ENCODE measurements at regions not wholly inside any gene's neighbourhood (a gene's known extent, or its start where the extent isn't known, plus 50 kb on each side); places are given as distances from the start of the nearest gene placed in this dataset.
"Not testable (repeated sequence)": the region's sequence is repeated elsewhere in the genome, so short reads cannot be mapped to it uniquely, and the experiment has no call there.

- no peak for DNase-seq
Measured at GRCh38 chr2:83003555-83003954, 1455.5 kb downstream of the SUCLG1 start.

DNA sequence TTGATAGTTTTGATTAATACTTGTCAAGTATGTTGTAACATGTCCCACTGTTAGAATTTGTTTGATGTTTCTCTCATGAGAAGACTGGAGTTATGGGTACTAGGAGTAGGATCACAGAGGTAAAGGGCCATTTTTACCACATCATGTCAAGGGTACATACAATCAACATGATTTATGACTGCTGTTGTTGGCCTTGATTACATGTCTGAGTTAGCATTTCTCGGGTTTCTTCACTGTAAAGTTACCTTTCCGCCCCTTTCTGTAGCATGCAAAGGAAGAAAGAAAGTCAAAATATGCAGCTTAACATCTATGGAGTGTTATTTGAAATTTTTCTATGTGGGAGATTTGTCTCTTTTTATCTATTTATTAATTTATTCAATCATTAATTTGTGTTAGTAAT, 1456.4 kb downstream of the SUCLG1 start:
- no peak for DNase-seq

DNA sequence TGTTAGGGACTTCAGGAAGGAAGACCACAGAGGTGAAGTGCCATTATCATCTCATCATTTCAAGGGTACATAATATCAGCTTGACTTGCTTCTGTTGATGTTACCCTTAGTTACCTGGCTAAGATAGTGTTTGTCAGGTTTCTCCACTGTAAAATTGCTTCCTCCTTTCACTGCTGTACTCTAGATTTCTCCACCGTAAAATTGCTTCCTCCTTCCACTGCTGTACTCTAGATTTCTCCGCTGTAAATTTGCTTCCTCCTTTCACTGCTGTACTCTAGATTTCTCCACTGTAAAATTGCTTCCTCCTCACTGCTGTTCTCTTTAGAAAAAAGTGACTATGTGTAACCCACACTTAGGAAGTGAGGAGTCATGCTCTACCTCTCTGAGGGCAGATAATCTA, 1460.3 kb downstream of the SUCLG1 start:
- DNase-seq, result no peak

DNA sequence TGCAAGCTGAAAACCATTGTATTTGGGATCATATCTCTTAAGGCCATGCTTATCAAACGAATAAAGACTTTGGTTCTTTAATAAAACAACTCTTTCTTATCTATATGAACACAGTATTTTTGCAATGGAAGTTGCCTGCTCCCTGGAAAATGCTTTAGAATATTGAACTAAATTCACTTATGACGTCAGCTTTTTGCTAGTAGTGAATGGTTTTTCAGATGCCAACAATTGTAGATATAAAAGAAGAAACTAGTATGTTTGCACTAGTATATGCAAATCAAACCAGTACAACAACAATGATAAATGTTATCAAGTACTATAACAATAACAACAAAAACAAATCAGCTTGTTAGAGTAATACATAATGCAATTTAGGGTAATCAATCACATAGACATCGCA, 1462.9 kb downstream of the SUCLG1 start:
- DNase-seq, result no peak

DNA sequence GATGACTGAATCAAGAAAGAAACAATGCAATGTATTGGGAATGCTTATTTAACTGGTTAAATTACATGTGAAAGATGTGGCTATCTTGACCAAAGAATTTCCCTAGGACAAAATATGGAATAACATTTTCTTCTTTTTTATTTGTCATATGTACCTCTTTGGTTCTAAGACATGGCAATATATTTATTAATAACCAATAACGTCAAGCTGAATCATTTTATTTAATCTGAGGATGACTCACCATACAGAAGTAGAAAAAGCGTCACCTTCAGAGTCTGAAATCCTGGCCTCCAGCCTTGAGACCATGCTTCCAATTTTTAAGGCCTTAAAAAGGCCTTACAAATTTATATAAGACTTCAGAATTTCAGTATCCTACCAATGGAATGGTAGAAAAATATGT, 1464.9 kb downstream of the SUCLG1 start:
- DNase-seq, result no peak

DNA sequence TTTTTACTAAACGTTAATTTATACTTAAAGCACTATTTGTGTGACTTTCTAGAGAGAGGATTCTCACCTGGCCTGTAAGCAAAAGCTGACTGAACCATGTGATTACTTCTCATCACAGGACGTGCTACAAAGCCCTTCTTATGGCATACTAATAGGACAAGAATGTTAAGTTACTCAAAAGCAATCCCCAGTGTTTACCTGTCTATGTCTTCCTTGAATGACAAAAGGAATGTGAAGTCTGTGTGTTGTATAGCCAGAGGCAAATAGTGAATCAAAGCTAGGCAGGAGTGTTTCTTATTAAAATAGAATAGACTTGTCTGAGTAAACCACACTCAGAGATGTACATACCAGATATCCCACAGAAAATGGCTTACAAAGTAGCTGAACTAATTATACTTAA, 1465.5 kb downstream of the SUCLG1 start:
- no peak for DNase-seq

- no peak for DNase-seq
Measured at GRCh38 chr2:82992968-82993367, 1466.1 kb downstream of the SUCLG1 start.

DNA sequence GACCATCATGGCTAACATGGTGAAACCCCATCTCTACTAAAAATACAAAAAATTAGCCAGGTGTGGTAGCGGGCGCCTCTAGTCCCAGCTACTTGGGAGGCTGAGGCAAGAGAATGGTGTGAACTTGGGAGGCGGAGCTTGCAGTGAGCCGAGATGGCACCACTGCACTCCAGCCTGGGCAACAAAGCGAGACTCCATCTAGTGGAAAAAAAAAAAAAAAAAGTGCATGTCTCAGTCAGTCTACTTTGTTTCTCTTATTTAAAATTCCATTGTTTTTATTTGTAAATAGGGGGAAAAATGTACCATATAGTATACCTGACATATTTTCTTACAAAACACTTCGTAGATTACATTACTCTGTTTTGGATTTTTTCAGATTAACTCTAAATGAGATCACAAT, 1471.4 kb downstream of the SUCLG1 start:
- not testable (repeated sequence) for DNase-seq

DNA sequence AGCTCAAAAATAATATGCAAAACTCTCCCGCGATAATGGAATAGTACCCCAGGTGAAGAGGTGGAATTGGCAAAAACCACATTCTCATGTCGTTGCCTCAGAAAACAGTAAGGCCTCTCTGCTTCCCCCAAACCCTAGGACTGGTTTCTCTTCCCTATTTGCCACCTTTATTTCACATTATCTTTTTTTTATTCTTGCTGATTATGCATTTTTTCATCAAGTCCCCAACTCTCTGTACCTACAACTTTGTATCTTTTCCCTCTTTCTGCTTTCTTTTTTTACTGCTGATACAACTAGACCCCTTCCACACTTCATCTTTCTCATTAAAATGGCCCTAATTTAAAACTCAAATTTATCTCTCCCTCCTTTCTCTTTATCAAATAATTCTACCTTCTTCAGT, 1472.2 kb downstream of the SUCLG1 start:
- no peak for DNase-seq

GRCh38 chr2:82985572-82986197, 1473.4 kb downstream of the SUCLG1 start:
- no peak for DNase-seq

GRCh38 chr2:82968358-82968757, 1490.7 kb downstream of the SUCLG1 start:
- no peak for DNase-seq

DNA sequence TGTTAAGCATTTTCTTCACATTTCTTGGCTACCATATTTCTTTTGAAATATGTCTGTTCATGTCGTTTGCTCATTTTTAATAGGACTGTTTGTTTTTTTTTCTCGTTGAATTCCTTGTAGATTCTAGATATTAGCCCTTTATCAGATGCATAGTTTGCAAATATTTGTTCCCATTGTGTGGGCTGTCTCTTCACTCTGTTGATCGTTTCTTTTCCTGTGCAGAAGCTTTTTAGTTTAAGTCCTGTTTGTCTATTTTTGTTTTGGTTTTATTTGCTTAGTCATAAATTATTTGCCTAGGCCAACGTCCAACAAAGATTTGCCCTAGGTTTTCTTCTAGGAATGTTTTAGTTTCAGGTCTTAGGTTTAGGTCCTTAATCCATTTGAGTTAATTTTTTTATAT, 1494.7 kb downstream of the SUCLG1 start:
- DNase-seq, result no peak

- no peak for DNase-seq
Measured at GRCh38 chr2:82959727-82960126, 1499.4 kb downstream of the SUCLG1 start.

DNA sequence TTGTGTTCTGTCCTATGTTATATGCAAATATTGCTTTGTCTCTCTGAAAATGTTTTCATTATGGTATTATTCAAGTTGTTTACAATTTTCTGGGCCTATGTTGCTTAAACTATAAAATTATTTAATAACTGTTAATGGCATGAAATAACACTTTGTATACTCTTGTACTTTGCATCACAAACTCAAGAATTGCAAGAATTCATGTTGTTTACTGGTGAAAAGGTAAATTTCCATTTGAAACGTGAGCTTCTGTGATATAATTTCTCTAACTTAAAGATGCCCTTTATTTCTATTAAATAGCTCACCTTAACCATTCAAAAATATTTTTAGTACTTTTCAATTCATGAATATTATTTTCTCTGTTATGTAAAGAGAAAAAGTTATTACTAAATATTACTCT, 1504.2 kb downstream of the SUCLG1 start:
- no peak for DNase-seq

GRCh38 chr2:82939211-82939610, 1519.9 kb downstream of the SUCLG1 start:
- DNase-seq, result no peak

DNA sequence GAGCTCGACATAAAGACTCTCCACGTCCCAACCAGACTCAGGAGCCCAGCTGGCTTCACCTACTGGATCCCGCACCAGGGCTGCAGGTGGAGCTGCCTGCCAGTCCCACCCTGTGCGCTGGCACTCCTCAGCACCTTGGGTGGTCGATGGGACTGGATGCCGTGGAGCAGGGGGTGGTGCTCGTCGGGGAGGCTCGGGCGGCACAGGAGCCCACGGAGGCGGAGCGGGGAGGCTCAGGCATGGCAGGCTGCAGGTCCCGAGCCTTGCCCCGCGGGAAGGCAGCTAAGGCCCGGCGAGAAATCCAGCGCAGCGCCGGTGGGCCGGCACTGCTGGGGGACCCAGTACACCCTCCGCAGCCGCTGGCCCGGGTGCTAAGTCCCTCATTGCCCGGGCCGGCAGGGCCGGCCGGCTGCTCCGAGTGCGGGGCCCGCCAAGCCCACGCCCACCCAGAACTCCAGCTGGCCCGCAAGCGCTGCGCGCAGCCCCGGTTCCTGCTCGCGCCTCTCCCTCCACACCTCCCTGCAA, 1520.7 kb downstream of the SUCLG1 start:
- DNase-seq, result not testable (repeated sequence)

DNA sequence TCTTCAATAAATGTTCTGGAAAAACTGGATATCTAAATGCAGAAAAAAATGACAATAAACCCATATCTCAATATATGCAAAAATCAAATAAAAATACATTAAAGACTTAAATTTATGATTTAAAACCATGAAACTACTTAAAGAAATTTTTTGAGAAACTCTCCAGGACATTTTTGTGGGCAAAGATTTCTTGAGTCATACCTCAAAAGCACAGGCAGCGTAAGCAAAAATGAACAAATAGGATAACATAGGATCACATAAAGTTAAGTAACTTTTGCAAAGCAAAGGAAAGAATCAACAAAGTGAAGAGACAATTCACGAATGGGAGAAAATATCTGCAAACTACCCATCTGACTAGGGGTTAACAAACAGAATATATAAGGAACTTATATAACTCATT, 1545.5 kb downstream of the SUCLG1 start:
- no peak for DNase-seq

DNA sequence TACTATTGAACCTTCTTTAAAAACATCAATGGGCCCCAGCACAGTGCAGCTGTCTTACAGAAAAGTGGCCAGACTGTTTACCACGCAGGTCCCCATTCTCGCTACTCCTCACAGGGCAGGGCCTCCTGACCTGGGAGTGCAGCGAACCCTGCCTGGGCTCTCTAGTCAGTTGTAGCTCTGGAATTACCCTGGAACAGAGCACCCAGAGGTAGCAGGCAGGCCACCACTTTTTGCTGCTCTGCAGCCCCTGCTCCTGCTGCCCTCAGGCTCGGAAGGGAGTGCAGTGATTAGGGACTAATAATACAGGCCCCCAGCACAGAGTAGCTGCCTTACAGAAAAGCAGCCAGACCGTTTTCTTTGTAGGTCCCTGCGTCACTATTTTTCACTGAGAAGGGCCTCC, 1563.0 kb downstream of the SUCLG1 start:
- no peak for DNase-seq

DNA sequence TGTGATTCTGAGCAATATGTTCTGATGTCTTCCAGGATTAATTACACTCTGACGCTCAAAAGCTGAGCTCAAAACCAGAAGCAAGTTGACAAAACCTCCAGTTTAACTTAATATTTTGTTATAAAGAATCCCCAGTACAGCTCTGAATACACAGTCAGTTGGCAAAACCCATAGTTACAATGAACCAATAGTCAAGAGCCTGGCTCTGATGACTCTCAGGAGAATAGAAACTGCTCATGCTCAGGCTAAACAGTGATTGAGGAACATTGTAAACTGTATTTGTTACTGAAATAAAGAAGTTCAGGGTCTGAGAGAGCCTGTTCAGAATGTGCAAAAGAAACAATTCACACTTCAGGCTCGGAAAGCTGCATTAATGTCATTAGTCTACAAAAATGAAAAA, 1565.9 kb downstream of the SUCLG1 start:
- DNase-seq, result no peak

DNA sequence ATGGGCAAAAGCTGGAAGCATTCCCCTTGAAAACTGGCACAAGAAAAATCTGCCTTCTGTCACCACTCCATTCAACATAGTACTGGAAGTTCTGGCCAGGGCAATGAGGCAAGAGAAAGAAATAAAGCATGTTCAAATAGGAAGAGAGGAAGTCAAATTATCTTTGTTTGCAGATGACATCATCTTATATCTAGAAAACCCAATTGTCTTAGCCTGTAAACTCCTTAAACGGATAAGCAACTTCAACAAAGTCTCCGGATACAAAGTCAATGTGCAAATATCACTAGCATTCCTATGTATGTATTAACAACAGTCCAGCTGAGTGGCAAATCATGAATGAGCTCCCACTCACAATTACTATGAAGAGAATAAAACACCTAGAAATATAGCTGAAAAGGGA, 1579.3 kb downstream of the SUCLG1 start:
- DNase-seq, result no peak

DNA sequence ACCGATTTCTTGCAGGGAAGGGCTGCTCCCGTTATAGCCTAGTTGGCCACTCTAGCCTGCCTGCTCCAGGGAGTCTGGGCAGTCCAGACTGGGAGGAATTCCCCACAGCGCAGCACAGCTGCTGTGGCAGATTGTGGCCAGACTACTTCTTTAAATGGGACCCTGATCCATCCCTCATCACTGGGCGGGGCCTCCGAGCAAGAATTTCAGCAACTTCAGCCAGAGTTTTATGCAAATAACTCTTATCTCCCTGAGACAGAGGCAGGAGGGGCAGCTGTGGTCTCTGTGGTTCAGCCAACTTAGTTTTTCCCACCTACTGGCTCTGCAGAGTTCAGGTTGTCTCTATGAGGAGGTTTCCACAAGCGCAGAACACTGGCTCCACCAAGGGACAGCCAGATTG, 1583.2 kb downstream of the SUCLG1 start:
- DNase-seq, result no peak

- no peak for DNase-seq
Measured at GRCh38 chr2:82857967-82858366, 1601.1 kb downstream of the SUCLG1 start.

DNA sequence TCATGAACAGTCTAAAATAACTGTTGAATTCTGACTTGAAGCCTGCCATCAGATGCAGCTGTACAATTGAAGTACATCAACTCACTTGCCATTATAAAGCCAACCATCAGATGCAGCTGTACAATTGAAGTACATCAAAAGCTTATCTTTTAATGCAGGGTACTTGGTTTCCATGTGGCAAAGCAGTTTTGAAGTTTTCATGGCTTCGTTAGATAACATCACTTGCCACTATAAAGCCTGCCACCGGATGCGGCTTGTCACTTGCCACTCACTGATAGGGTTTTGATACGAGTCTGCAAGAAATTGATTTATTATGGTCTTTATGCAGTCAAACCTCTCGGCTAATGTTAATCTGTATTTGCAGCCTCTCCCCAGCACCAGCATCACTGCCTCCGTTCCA, 1605.8 kb downstream of the SUCLG1 start:
- no peak for DNase-seq

DNA sequence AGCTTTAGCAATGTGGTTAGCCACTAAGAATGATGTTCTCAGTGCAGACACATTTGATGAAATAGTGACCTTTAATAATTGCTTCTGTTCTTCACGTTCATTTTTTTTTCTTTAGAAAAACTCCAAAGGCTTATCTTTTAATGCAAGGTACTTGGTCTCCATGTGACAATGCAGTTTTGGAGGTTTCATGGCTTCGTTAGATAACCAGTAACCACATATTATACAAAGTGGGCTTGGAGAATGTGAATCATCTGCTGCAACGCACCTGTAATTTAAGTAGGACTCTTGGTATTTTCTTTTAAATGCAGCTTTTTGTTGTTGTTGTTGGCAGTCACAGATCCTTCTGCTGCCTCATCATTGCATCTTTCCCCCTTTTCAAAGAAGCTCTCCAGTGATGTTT, 1606.3 kb downstream of the SUCLG1 start:
- DNase-seq, result no peak

DNA sequence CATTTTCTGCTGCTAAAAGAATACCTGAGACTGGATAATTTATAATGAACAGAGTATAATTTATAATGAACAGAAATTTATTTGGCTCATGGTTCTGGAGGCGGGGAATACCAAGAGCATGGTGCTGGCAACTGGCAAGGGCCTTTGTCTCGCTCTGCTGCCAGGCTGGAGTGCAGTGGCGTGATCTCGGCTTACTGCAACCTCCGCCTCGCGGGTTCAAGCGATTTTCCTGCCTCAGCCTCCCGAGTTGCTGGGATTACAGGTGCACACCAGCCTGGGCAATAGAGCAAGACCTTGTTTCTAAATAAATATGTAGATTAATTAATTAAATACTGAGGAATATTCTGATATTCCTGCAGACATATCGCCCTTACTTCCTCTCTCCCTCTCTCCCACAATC, 1610.8 kb downstream of the SUCLG1 start:
- no peak for DNase-seq

- DNase-seq, result no peak
Measured at GRCh38 chr2:82839036-82839435, 1620.0 kb downstream of the SUCLG1 start.
